H1 (cell line): ENCODE measurements at regions not wholly inside any gene's neighbourhood (a gene's known extent, or its start where the extent isn't known, plus 50 kb on each side); places are given as distances from the start of the nearest gene placed in this dataset.

Experiments
- CTCF ChIA-PET: fragments of 300-600 bp; sonication (Branson Sonifier 250); formaldehyde crosslinking; loops from one replicate; lab custom pipeline; 2021; ENCODE audit not compliant: partially characterized antibody; lab: Charles Lee
- POLR2A ChIA-PET: fragments of 300-600 bp; sonication (Branson Sonifier 250); formaldehyde crosslinking; loops from one replicate; lab custom pipeline; 2021; ENCODE audit warnings: inconsistent platforms; ENCODE audit not compliant: partially characterized antibody; lab: Charles Lee
- DNase-seq, 2 experiments: peaks; one replicate each; pipeline versions ENCODE4 v3.0.0 to v3.0.0-alpha.2; 2010 to 2022; ENCODE audit warnings: low spot score in 2 of 2, low read depth in 1 of 2, mixed read lengths in 1 of 2
- FAIRE-seq: peaks from 2 replicates; lab custom pipeline; 2011; peaks lifted over from hg19 to GRCh38; lab: Jason Lieb, UNC
- H2AFZ ChIP-seq: 2 replicates; pipeline ENCODE4 v1.8.1; 2012; ENCODE audit warnings: low read length, inconsistent platforms
- H2AK5ac ChIP-seq: 2 replicates; pipeline ENCODE4 v1.6.1; 2013; ENCODE audit warnings: low read depth, low read length
- H2BK120ac ChIP-seq: replicated peaks from 2 replicates; pipeline ENCODE3; 2013; ENCODE audit warnings: low read depth, low read length, inconsistent platforms
- H2BK12ac ChIP-seq: 2 replicates; pipeline ENCODE4 v1.6.1; 2013; ENCODE audit warnings: low read depth, low read length
- H2BK15ac ChIP-seq: 2 replicates; pipeline ENCODE4 v1.6.1; 2013; ENCODE audit warnings: low read length
- H2BK20ac ChIP-seq: 2 replicates; pipeline ENCODE4 v1.6.1; 2013; ENCODE audit warnings: low read length
- H2BK5ac ChIP-seq: 2 replicates; pipeline ENCODE4 v1.6.1; 2013; ENCODE audit warnings: low read depth, low read length
- H3K14ac ChIP-seq: 2 replicates; pipeline ENCODE4 v1.6.1; 2013; ENCODE audit warnings: inconsistent platforms; ENCODE audit not compliant: insufficient read length
- H3K18ac ChIP-seq: 2 replicates; pipeline ENCODE4 v1.6.1; 2013; ENCODE audit warnings: low read length; ENCODE audit errors: extremely low read depth
- H3K23ac ChIP-seq: 2 replicates; pipeline ENCODE4 v1.6.1; 2013; ENCODE audit warnings: inconsistent platforms; ENCODE audit not compliant: insufficient read length
- H3K23me2 ChIP-seq: 2 replicates; pipeline ENCODE4 v1.6.1; 2013; ENCODE audit warnings: low read depth, low read length
- H3K27ac ChIP-seq: 2 replicates; pipeline ENCODE4 v1.6.1; 2011; ENCODE audit warnings: low read depth, low read length, inconsistent platforms
- H3K27me3 ChIP-seq, 4 experiments: replicated peaks in 1 of 4; 1 replicate in 1 of 4; 2 replicates in 3 of 4; pipeline versions ENCODE4 v1.6.1 to v1.8.1; 2011 to 2013; ENCODE audit warnings: low read length in 3 of 4, mild to moderate bottlenecking in 3 of 4, inconsistent platforms in 2 of 4, mixed read lengths in 2 of 4, moderate library complexity in 1 of 4; ENCODE audit not compliant: control insufficient read depth in 3 of 4, insufficient read depth in 3 of 4; ENCODE audit errors: extremely low read depth in 1 of 4
- H3K36me3 ChIP-seq, 4 experiments: 2 replicates each; pipeline versions ENCODE4 v1.6.1 to v1.8.1; 2011 to 2013; ENCODE audit warnings: mild to moderate bottlenecking in 4 of 4, low read length in 3 of 4, moderate library complexity in 2 of 4, control low read depth in 1 of 4, inconsistent platforms in 1 of 4; ENCODE audit not compliant: insufficient read depth in 4 of 4, control insufficient read depth in 2 of 4
- H3K4ac ChIP-seq: replicated peaks from 2 replicates; pipeline ENCODE3; 2013; ENCODE audit warnings: low read length, low read depth, mixed read lengths, inconsistent platforms; ENCODE audit not compliant: insufficient read length
- H3K4me1 ChIP-seq, 4 experiments: replicated peaks in 1 of 4; 1 replicate in 1 of 4; 2 replicates in 3 of 4; pipeline versions ENCODE4 v1.6.1 to v1.8.1; 2011 to 2013; ENCODE audit warnings: low read length in 3 of 4, inconsistent platforms in 2 of 4, mixed read lengths in 1 of 4; ENCODE audit not compliant: insufficient read depth in 4 of 4, control insufficient read depth in 3 of 4
- H3K4me2 ChIP-seq, 2 experiments: 2 replicates each; pipeline versions ENCODE4 v1.6.1 to v1.8.1; 2011 to 2013; ENCODE audit warnings: low read depth in 2 of 2, low read length in 2 of 2, control low read depth in 1 of 2, inconsistent platforms in 1 of 2, mild to moderate bottlenecking in 1 of 2; ENCODE audit not compliant: insufficient read depth in 1 of 2
- H3K4me3 ChIP-seq, 4 experiments: fragments of 200-600, 300-600 bp in 1 of 4; sonication (generic), shearing (Covaris generic), sonication (Bioruptor Twin) in 1 of 4; 2 replicates each; pipeline versions ENCODE4 v1.5.1 to v1.8.1; 2011 to 2016; ENCODE audit warnings: low read length in 4 of 4, low read depth in 3 of 4, control low read depth in 2 of 4, inconsistent platforms in 2 of 4, mild to moderate bottlenecking in 2 of 4, mixed read lengths in 1 of 4, moderate library complexity in 1 of 4; ENCODE audit not compliant: insufficient read depth in 2 of 4; ENCODE audit errors: extremely low read depth in 1 of 4
- H3K56ac ChIP-seq: replicated peaks from 2 replicates; pipeline ENCODE3; 2013; ENCODE audit warnings: low read depth, mild to moderate bottlenecking, mixed read lengths, low read length, inconsistent platforms; ENCODE audit not compliant: insufficient read length
- H3K79me1 ChIP-seq: 2 replicates; pipeline ENCODE4 v1.6.1; 2013; ENCODE audit warnings: low read depth, low read length, control low read depth
- H3K79me2 ChIP-seq, 2 experiments: 2 replicates each; pipeline versions ENCODE4 v1.6.1 to v1.8.1; 2012 to 2013; ENCODE audit warnings: low read length in 2 of 2, mild to moderate bottlenecking in 2 of 2, inconsistent platforms in 1 of 2; ENCODE audit not compliant: insufficient read depth in 2 of 2, control insufficient read depth in 1 of 2
- H3K9ac ChIP-seq, 4 experiments: replicated peaks in 1 of 4; 1 replicate in 1 of 4; 2 replicates in 3 of 4; pipeline versions ENCODE4 v1.6.1 to v1.8.1; 2011 to 2013; ENCODE audit warnings: low read depth in 3 of 4, low read length in 3 of 4, control low read depth in 2 of 4, mild to moderate bottlenecking in 2 of 4, moderate library complexity in 2 of 4, inconsistent platforms in 1 of 4; ENCODE audit errors: extremely low read depth in 1 of 4
- H3K9me3 ChIP-seq, 2 experiments: 2 replicates each; pipeline versions ENCODE4 v1.6.1 to v1.8.1; 2012 to 2013; ENCODE audit warnings: mild to moderate bottlenecking in 2 of 2, moderate library complexity in 2 of 2, control low read depth in 1 of 2, inconsistent platforms in 1 of 2, low read depth in 1 of 2, low read length in 1 of 2, mixed read lengths in 1 of 2; ENCODE audit not compliant: insufficient read depth in 2 of 2
- H4K20me1 ChIP-seq, 2 experiments: replicated peaks in 1 of 2; 2 replicates each; pipeline versions ENCODE3 to v1.8.1; 2011 to 2013; ENCODE audit warnings: inconsistent platforms in 2 of 2, low read length in 2 of 2, mild to moderate bottlenecking in 1 of 2; ENCODE audit not compliant: insufficient read depth in 2 of 2, control insufficient read depth in 1 of 2
- H4K5ac ChIP-seq: 2 replicates; pipeline ENCODE4 v1.6.1; 2013; ENCODE audit warnings: low read length, low read depth, mixed read lengths, inconsistent platforms; ENCODE audit not compliant: insufficient read length
- H4K8ac ChIP-seq: 2 replicates; pipeline ENCODE4 v1.8.0; 2013; ENCODE audit warnings: mild to moderate bottlenecking, moderate library complexity, low read length, inconsistent platforms; ENCODE audit not compliant: insufficient read depth; ENCODE audit errors: extremely low read depth
- H4K91ac ChIP-seq: replicated peaks from 2 replicates; pipeline ENCODE3; 2013; ENCODE audit warnings: low read length, mixed read lengths, inconsistent platforms; ENCODE audit not compliant: insufficient read length
- ATF3 ChIP-seq: IDR thresholded peaks from 2 replicates; pipeline ENCODE4 v1.6.1; 2011; ENCODE audit warnings: low read depth, mild to moderate bottlenecking, low read length; ENCODE audit not compliant: insufficient read depth
- CHD2 ChIP-seq: IDR thresholded peaks from 2 replicates; pipeline ENCODE4 v1.6.1; 2012; ENCODE audit warnings: low read length, improper control_type of control experiment
- EZH2 ChIP-seq: fragments of 200-600 bp; sonication (generic); IDR thresholded peaks from 2 replicates; pipeline ENCODE4 v1.7.1; 2012; ENCODE audit warnings: low read depth, mild to moderate bottlenecking, moderate library complexity, low read length, inconsistent platforms; ENCODE audit not compliant: severe bottlenecking
- HDAC2 ChIP-seq, 2 experiments: fragments of 300-600 bp in 1 of 2; sonication (generic) in 1 of 2; IDR thresholded peaks; 2 replicates each; pipeline ENCODE4 v1.6.1; 2011 to 2012; ENCODE audit warnings: low read depth in 2 of 2, low read length in 2 of 2, mild to moderate bottlenecking in 2 of 2, moderate library complexity in 2 of 2, borderline replicate concordance in 1 of 2, inconsistent platforms in 1 of 2
- JUND ChIP-seq: IDR thresholded peaks from 2 replicates; pipeline ENCODE4 v1.6.1; 2011; ENCODE audit warnings: mild to moderate bottlenecking, improper control_type of control experiment, low read length
- KDM5A ChIP-seq: fragments of 200-600 bp; IDR thresholded peaks from 2 replicates; pipeline ENCODE4 v1.7.1; 2012; ENCODE audit warnings: mild to moderate bottlenecking, low read length, inconsistent platforms, mixed read lengths
- PHF8 ChIP-seq: fragments of 200-600 bp; sonication (generic); conservative IDR thresholded peaks from 2 replicates; pipeline ENCODE4 v1.7.1; 2012; ENCODE audit warnings: low read depth, mild to moderate bottlenecking, inconsistent platforms, low read length, moderate library complexity
- POLR2A ChIP-seq, 2 experiments: IDR thresholded peaks; 1 replicate in 1 of 2; 2 replicates in 1 of 2; pipeline ENCODE4 v1.6.1; 2011; ENCODE audit warnings: low read depth in 2 of 2, low read length in 2 of 2, mild to moderate bottlenecking in 2 of 2; ENCODE audit errors: control extremely low read depth in 1 of 2
- RAD21 ChIP-seq, 2 experiments: IDR thresholded peaks in 1 of 2; conservative IDR thresholded peaks in 1 of 2; 2 replicates each; pipeline ENCODE4 v1.6.1; 2011; ENCODE audit warnings: low read depth in 2 of 2, low read length in 2 of 2, improper control_type of control experiment in 1 of 2, inconsistent platforms in 1 of 2, mild to moderate bottlenecking in 1 of 2, moderate library complexity in 1 of 2
- SIN3A ChIP-seq, 2 experiments: IDR thresholded peaks in 1 of 2; conservative IDR thresholded peaks in 1 of 2; 2 replicates each; pipeline ENCODE4 v1.6.1; 2011 to 2012; ENCODE audit warnings: low read length in 2 of 2, improper control_type of control experiment in 1 of 2, low read depth in 1 of 2, mild to moderate bottlenecking in 1 of 2
- SIX5 ChIP-seq: IDR thresholded peaks from 2 replicates; pipeline ENCODE4 v1.6.1; 2011; ENCODE audit warnings: mild to moderate bottlenecking, low read depth, low read length
- SP2 ChIP-seq: IDR thresholded peaks from 2 replicates; pipeline ENCODE4 v1.6.1; 2012; ENCODE audit warnings: mild to moderate bottlenecking, low read length, inconsistent platforms
- SUZ12 ChIP-seq: fragments of 200-600 bp; sonication (generic); IDR thresholded peaks from 2 replicates; pipeline ENCODE4 v1.6.1; 2012; ENCODE audit warnings: mild to moderate bottlenecking, inconsistent platforms, low read length, moderate library complexity, mixed read lengths
- WGBS, 2 experiments: shearing (Covaris generic) in 1 of 2; methylation state at CpG; one replicate each; pipeline versions ENCODE4 v1.1.6 to v1.1.7; 2013 to 2015; ENCODE audit warnings: low lambda C conversion rate in 2 of 2, mixed read lengths in 2 of 2, inconsistent platforms in 1 of 2, low coverage in 1 of 2, missing lambda C conversion rate in 1 of 2; ENCODE audit not compliant: insufficient replicate concordance in 2 of 2, insufficient coverage in 1 of 2, insufficient read length in 1 of 2; ENCODE audit errors: extremely low coverage in 1 of 2, missing lambda C conversion rate in 1 of 2; 5-methylcytosine and 5-hydroxymethylcytosine counted together

- H4K91ac ChIP-seq: no peak overlapping the region
- DNase-seq (no peak), FAIRE-seq (no peak)
- H3K4ac ChIP-seq: no peak overlapping the region
- POLR2A ChIA-PET: interaction anchor here (0.7 to 1.6 kb wide), 2 partner anchors 10 to 104 kb away, joined by 3 to 4 read pairs; no protein-coding TSS in a partner anchor
- H3K56ac ChIP-seq: no peak overlapping the region
- no peak overlapping the region for H2BK5ac ChIP-seq
- H3K36me3 ChIP-seq: no peaks in the 10 kb centered on the region
- H3K23me2 ChIP-seq: no peaks in the 10 kb centered on the region; the same call in 1 of the 2 replicates
- no peak overlapping the region for H2BK20ac ChIP-seq
- H2BK12ac ChIP-seq: no peak overlapping the region; the same call in 1 of the 2 replicates
- peak overlapping the region; percentile 14; the same call in 1 of the 2 replicates for H2AFZ ChIP-seq
- no peak overlapping the region for H3K23ac ChIP-seq
- no peak overlapping the region for H4K8ac ChIP-seq
- no peak overlapping the region for H3K27ac ChIP-seq
- H3K4me3 ChIP-seq: no peak overlapping the region
- no peaks in the 10 kb centered on the region; a peak in 1 of 7 replicates for H3K27me3 ChIP-seq
- 87% methylated on average over 5 of the region's 5 CpGs; no CpG with 5 or more reads in 1 of the 2 experiments for WGBS, 2 experiments
- H3K79me1 ChIP-seq: peaks cover 2% of the 10 kb centered on the region; the same call in 1 of the 2 replicates
- no peak overlapping the region for H2AK5ac ChIP-seq
- H3K9me3 ChIP-seq: no peaks in the 10 kb centered on the region
- no peak overlapping the region for H3K18ac ChIP-seq
- no peak overlapping the region for H2BK15ac ChIP-seq
- H3K79me2 ChIP-seq: peaks cover 0 to 3% of the 10 kb centered on the region in 2 experiments; a peak in 1 of 4 replicates
- H3K14ac ChIP-seq: no peak overlapping the region
- no peak overlapping the region for H2BK120ac ChIP-seq
- CTCF ChIA-PET: interaction anchor here (0.6 to 2.9 kb wide), 4 partner anchors 29 to 243 kb away, joined by 3 to 13 read pairs (median 4); no protein-coding TSS in a partner anchor
- no peak overlapping the region for H4K5ac ChIP-seq
- no peaks in the 10 kb centered on the region for H4K20me1 ChIP-seq
- no peak overlapping the region for H3K4me2 ChIP-seq
- no peak overlapping the region for H3K9ac ChIP-seq
- H3K4me1 ChIP-seq: peaks cover 0 to 9% (median 4%) of the 10 kb centered on the region in 4 experiments; a peak in 4 of 7 replicates
- TF ChIP-seq POLR2A (IDR thresholded peaks at IDR 0.05; ENCODE audit: control extremely low read depth in 1 of 2, low read depth in 2 of 2, low read length in 2 of 2): no peak
- no peak for TF ChIP-seq SIX5
- no peak for TF ChIP-seq CHD2
- TF ChIP-seq KDM5A: no peak
- no peak for TF ChIP-seq SIN3A (conservative IDR thresholded peaks at IDR 0.05 in 1 of 2, IDR thresholded peaks at IDR 0.05 in 1 of 2; ENCODE audit: low read depth in 1 of 2, low read length in 2 of 2)
- TF ChIP-seq ATF3: no peak
- TF ChIP-seq SUZ12: no peak
- TF ChIP-seq SP2: no peak
- no peak for TF ChIP-seq EZH2
- TF ChIP-seq PHF8: no peak
- TF ChIP-seq RAD21 (IDR thresholded peaks at IDR 0.05 in 1 of 2, conservative IDR thresholded peaks at IDR 0.05 in 1 of 2; ENCODE audit: low read depth in 2 of 2, low read length in 2 of 2): no peak
- no peak for TF ChIP-seq HDAC2 (IDR thresholded peaks at IDR 0.05; ENCODE audit: borderline replicate concordance in 1 of 2, low read depth in 2 of 2, low read length in 2 of 2)
- TF ChIP-seq JUND: no peak
Observed at GRCh38 chr6:14320332-14320731, 202.8 kb downstream of the CD83 start.
